ENCODE measurements at regions not wholly inside any gene's neighbourhood (a gene's known extent, or its start where the extent isn't known, plus 50 kb on each side); places are given as distances from the start of the nearest gene placed in this dataset.
"Not testable (repeated sequence)": the region's sequence is repeated elsewhere in the genome, so short reads cannot be mapped to it uniquely, and the experiment has no call there.

DNA sequence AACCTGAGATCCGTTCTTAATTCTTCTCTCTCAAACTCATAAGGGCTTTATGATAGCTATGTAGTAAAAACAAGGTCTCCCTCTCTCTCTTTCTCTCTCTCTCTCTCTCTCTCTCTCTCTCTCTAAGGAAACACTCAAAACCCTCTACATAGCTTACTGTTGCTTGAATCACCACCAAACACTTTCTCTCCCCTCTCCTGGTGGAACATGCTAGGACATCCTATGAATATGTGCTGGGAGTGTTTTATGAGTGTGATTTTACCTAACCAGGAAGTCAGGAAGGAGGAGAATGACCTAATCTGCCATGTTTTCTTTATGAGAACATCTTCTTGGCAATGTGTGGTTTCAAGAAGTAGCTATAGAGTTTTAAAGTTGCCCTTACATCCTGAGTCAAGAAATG is 844.6 kb downstream of the TTLL7 start:
- TF ChIP-seq, protein P1, sequence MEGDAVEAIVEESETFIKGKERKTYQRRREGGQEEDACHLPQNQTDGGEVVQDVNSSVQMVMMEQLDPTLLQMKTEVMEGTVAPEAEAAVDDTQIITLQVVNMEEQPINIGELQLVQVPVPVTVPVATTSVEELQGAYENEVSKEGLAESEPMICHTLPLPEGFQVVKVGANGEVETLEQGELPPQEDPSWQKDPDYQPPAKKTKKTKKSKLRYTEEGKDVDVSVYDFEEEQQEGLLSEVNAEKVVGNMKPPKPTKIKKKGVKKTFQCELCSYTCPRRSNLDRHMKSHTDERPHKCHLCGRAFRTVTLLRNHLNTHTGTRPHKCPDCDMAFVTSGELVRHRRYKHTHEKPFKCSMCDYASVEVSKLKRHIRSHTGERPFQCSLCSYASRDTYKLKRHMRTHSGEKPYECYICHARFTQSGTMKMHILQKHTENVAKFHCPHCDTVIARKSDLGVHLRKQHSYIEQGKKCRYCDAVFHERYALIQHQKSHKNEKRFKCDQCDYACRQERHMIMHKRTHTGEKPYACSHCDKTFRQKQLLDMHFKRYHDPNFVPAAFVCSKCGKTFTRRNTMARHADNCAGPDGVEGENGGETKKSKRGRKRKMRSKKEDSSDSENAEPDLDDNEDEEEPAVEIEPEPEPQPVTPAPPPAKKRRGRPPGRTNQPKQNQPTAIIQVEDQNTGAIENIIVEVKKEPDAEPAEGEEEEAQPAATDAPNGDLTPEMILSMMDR (conservative IDR thresholded peaks at IDR 0.05): not testable (repeated sequence)
- TF ChIP-seq ZFX (IDR thresholded peaks at IDR 0.05): not testable (repeated sequence)

Data from C4-2B (cell line).